ENCODE measurements at regions not wholly inside any gene's neighbourhood (a gene's known extent, or its start where the extent isn't known, plus 50 kb on each side); places are given as distances from the start of the nearest gene placed in this dataset.
"Not testable (repeated sequence)": the region's sequence is repeated elsewhere in the genome, so short reads cannot be mapped to it uniquely, and the experiment has no call there.

GRCh38 chr17:13418891-13419290, 182.8 kb downstream of the HS3ST3A1 start:
- H3K9ac ChIP-seq (ENCODE audit: low read length): no peak overlapping the region
- H3K36me3 ChIP-seq (ENCODE audit: control insufficient read depth, insufficient read depth, low read length): no peaks in the 10 kb centered on the region
- H3K4me3 ChIP-seq (ENCODE audit: low read length): no peak overlapping the region
- H3K4me1 ChIP-seq (ENCODE audit: control insufficient read depth, insufficient read depth, low read length): peaks cover 24% of the 10 kb centered on the region
- H3K9me3 ChIP-seq (ENCODE audit: control insufficient read depth, low read length): no peaks in the 10 kb centered on the region
- H3K27me3 ChIP-seq (ENCODE audit: control insufficient read depth, insufficient read depth, low read length): no peaks in the 10 kb centered on the region

GRCh38 chr17:13417381-13417950, 184.3 kb downstream of the HS3ST3A1 start:
- H3K27me3 ChIP-seq (ENCODE audit: control insufficient read depth, insufficient read depth, low read length): no peaks in the 10 kb centered on the region
- H3K4me1 ChIP-seq (ENCODE audit: control insufficient read depth, insufficient read depth, low read length): peaks cover 20% of the 10 kb centered on the region
- no peak overlapping the region for H3K9ac ChIP-seq (ENCODE audit: low read length)
- H3K9me3 ChIP-seq (ENCODE audit: control insufficient read depth, low read length): no peaks in the 10 kb centered on the region
- no peaks in the 10 kb centered on the region for H3K36me3 ChIP-seq (ENCODE audit: control insufficient read depth, insufficient read depth, low read length)
- H3K4me3 ChIP-seq (ENCODE audit: low read length): no peak overlapping the region

GRCh38 chr17:13416748-13417363, 184.9 kb downstream of the HS3ST3A1 start:
- Histone ChIP-seq H3K4me3 (ENCODE audit: low read length) (no peak overlapping the region), H3K27me3 (ENCODE audit: control insufficient read depth, insufficient read depth, low read length) (no peaks in the 10 kb centered on the region), H3K9ac (ENCODE audit: low read length) (no peak overlapping the region), H3K4me1 (ENCODE audit: control insufficient read depth, insufficient read depth, low read length) (peaks cover 15% of the 10 kb centered on the region), H3K36me3 (ENCODE audit: control insufficient read depth, insufficient read depth, low read length) (no peaks in the 10 kb centered on the region), H3K9me3 (ENCODE audit: control insufficient read depth, low read length) (no peaks in the 10 kb centered on the region)

GRCh38 chr17:13415871-13416416, 185.8 kb downstream of the HS3ST3A1 start:
- H3K36me3 ChIP-seq (ENCODE audit: control insufficient read depth, insufficient read depth, low read length): no peaks in the 10 kb centered on the region
- H3K4me3 ChIP-seq (ENCODE audit: low read length): no peak overlapping the region
- no peaks in the 10 kb centered on the region for H3K9me3 ChIP-seq (ENCODE audit: control insufficient read depth, low read length)
- H3K27me3 ChIP-seq (ENCODE audit: control insufficient read depth, insufficient read depth, low read length): no peaks in the 10 kb centered on the region
- H3K9ac ChIP-seq (ENCODE audit: low read length): no peak overlapping the region
- peaks cover 7% of the 10 kb centered on the region for H3K4me1 ChIP-seq (ENCODE audit: control insufficient read depth, insufficient read depth, low read length)

- H3K9me3 ChIP-seq (ENCODE audit: control insufficient read depth, low read length); H3K4me1 ChIP-seq (ENCODE audit: control insufficient read depth, insufficient read depth, low read length); H3K4me3 ChIP-seq (ENCODE audit: low read length); H3K27me3 ChIP-seq (ENCODE audit: control insufficient read depth, insufficient read depth, low read length); H3K9ac ChIP-seq (ENCODE audit: low read length); H3K36me3 ChIP-seq (ENCODE audit: control insufficient read depth, insufficient read depth, low read length): not testable (repeated sequence)
These were observed 186.5 kb downstream of the HS3ST3A1 start for GRCh38 chr17:13415200-13415599.

GRCh38 chr17:13413001-13413400, 188.7 kb downstream of the HS3ST3A1 start:
- Histone ChIP-seq H3K4me1 (ENCODE audit: control insufficient read depth, insufficient read depth, low read length) (peaks cover 8% of the 10 kb centered on the region), H3K27me3 (ENCODE audit: control insufficient read depth, insufficient read depth, low read length) (no peaks in the 10 kb centered on the region), H3K9ac (ENCODE audit: low read length) (no peak overlapping the region), H3K9me3 (ENCODE audit: control insufficient read depth, low read length) (no peaks in the 10 kb centered on the region), H3K36me3 (ENCODE audit: control insufficient read depth, insufficient read depth, low read length) (no peaks in the 10 kb centered on the region), H3K4me3 (ENCODE audit: low read length) (no peak overlapping the region)

GRCh38 chr17:13410874-13411273, 190.9 kb downstream of the HS3ST3A1 start:
- Histone ChIP-seq H3K4me1 (ENCODE audit: control insufficient read depth, insufficient read depth, low read length) (peaks cover 12% of the 10 kb centered on the region), H3K9me3 (ENCODE audit: control insufficient read depth, low read length) (no peaks in the 10 kb centered on the region), H3K27me3 (ENCODE audit: control insufficient read depth, insufficient read depth, low read length) (no peaks in the 10 kb centered on the region), H3K9ac (ENCODE audit: low read length) (no peak overlapping the region), H3K4me3 (ENCODE audit: low read length) (no peak overlapping the region), H3K36me3 (ENCODE audit: control insufficient read depth, insufficient read depth, low read length) (no peaks in the 10 kb centered on the region)

GRCh38 chr17:13410214-13410613, 191.5 kb downstream of the HS3ST3A1 start:
- no peaks in the 10 kb centered on the region for H3K27me3 ChIP-seq (ENCODE audit: control insufficient read depth, insufficient read depth, low read length)
- H3K4me3 ChIP-seq (ENCODE audit: low read length): no peak overlapping the region
- no peaks in the 10 kb centered on the region for H3K9me3 ChIP-seq (ENCODE audit: control insufficient read depth, low read length)
- H3K36me3 ChIP-seq (ENCODE audit: control insufficient read depth, insufficient read depth, low read length): no peaks in the 10 kb centered on the region
- H3K4me1 ChIP-seq (ENCODE audit: control insufficient read depth, insufficient read depth, low read length): peaks cover 12% of the 10 kb centered on the region
- H3K9ac ChIP-seq (ENCODE audit: low read length): no peak overlapping the region

- Histone ChIP-seq H3K27me3 (ENCODE audit: control insufficient read depth, insufficient read depth, low read length) (no peaks in the 10 kb centered on the region), H3K36me3 (ENCODE audit: control insufficient read depth, insufficient read depth, low read length) (no peaks in the 10 kb centered on the region), H3K4me3 (ENCODE audit: low read length) (no peak overlapping the region), H3K9me3 (ENCODE audit: control insufficient read depth, low read length) (no peaks in the 10 kb centered on the region), H3K4me1 (ENCODE audit: control insufficient read depth, insufficient read depth, low read length) (peaks cover 14% of the 10 kb centered on the region), H3K9ac (ENCODE audit: low read length) (no peak overlapping the region)
These were observed 192.3 kb downstream of the HS3ST3A1 start for GRCh38 chr17:13409455-13409854.

- H3K9ac ChIP-seq (ENCODE audit: low read length): no peak overlapping the region
- H3K9me3 ChIP-seq (ENCODE audit: control insufficient read depth, low read length): no peaks in the 10 kb centered on the region
- no peaks in the 10 kb centered on the region for H3K36me3 ChIP-seq (ENCODE audit: control insufficient read depth, insufficient read depth, low read length)
- H3K27me3 ChIP-seq (ENCODE audit: control insufficient read depth, insufficient read depth, low read length): no peaks in the 10 kb centered on the region
- no peak overlapping the region for H3K4me3 ChIP-seq (ENCODE audit: low read length)
- H3K4me1 ChIP-seq (ENCODE audit: control insufficient read depth, insufficient read depth, low read length): peaks cover 17% of the 10 kb centered on the region
These were observed 194.3 kb downstream of the HS3ST3A1 start for GRCh38 chr17:13407381-13407780.

GRCh38 chr17:13405807-13406206, 195.9 kb downstream of the HS3ST3A1 start:
- Histone ChIP-seq H3K9ac (ENCODE audit: low read length) (no peak overlapping the region), H3K27me3 (ENCODE audit: control insufficient read depth, insufficient read depth, low read length) (no peaks in the 10 kb centered on the region), H3K9me3 (ENCODE audit: control insufficient read depth, low read length) (no peaks in the 10 kb centered on the region), H3K4me3 (ENCODE audit: low read length) (no peak overlapping the region), H3K36me3 (ENCODE audit: control insufficient read depth, insufficient read depth, low read length) (no peaks in the 10 kb centered on the region), H3K4me1 (ENCODE audit: control insufficient read depth, insufficient read depth, low read length) (peaks cover 17% of the 10 kb centered on the region)

GRCh38 chr17:13405080-13405479, 196.6 kb downstream of the HS3ST3A1 start:
- H3K27me3 ChIP-seq (ENCODE audit: control insufficient read depth, insufficient read depth, low read length): no peaks in the 10 kb centered on the region
- peaks cover 17% of the 10 kb centered on the region for H3K4me1 ChIP-seq (ENCODE audit: control insufficient read depth, insufficient read depth, low read length)

More at GRCh38 chr17:13405080-13405479, 196.6 kb downstream of the HS3ST3A1 start:
- no peaks in the 10 kb centered on the region for H3K9me3 ChIP-seq (ENCODE audit: control insufficient read depth, low read length)
- no peak overlapping the region for H3K4me3 ChIP-seq (ENCODE audit: low read length)
- H3K36me3 ChIP-seq (ENCODE audit: control insufficient read depth, insufficient read depth, low read length): no peaks in the 10 kb centered on the region
- no peak overlapping the region for H3K9ac ChIP-seq (ENCODE audit: low read length)
